ENCODE measurements at regions not wholly inside any gene's neighbourhood (a gene's known extent, or its start where the extent isn't known, plus 50 kb on each side); places are given as distances from the start of the nearest gene placed in this dataset.

DNA sequence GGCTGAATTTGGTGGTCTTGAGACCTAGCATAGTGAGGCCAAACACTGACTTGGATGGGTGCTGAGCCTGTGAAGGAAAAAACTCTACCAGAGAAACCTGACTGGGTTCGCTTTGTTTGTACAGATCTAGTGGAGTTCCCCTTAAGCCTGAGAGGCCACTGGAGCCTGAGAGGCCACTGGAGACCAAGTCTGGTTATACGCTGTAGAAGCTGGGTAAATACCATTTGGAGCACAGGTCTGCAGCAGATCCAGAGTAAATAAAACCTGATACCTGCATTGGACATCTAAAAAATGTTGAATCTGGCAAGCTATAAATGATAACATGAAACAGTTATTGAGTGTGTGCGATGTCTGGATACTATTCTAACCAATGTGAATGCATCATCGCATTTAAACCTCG, 104.3 kb upstream of the IGSF1 start:
- TF ChIP-seq, protein P1, sequence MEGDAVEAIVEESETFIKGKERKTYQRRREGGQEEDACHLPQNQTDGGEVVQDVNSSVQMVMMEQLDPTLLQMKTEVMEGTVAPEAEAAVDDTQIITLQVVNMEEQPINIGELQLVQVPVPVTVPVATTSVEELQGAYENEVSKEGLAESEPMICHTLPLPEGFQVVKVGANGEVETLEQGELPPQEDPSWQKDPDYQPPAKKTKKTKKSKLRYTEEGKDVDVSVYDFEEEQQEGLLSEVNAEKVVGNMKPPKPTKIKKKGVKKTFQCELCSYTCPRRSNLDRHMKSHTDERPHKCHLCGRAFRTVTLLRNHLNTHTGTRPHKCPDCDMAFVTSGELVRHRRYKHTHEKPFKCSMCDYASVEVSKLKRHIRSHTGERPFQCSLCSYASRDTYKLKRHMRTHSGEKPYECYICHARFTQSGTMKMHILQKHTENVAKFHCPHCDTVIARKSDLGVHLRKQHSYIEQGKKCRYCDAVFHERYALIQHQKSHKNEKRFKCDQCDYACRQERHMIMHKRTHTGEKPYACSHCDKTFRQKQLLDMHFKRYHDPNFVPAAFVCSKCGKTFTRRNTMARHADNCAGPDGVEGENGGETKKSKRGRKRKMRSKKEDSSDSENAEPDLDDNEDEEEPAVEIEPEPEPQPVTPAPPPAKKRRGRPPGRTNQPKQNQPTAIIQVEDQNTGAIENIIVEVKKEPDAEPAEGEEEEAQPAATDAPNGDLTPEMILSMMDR (IDR thresholded peaks at IDR 0.05; ENCODE audit: insufficient read depth, low read depth, low read length) = no peak
- no peak for TF ChIP-seq EZH2 (IDR thresholded peaks at IDR 0.05; ENCODE audit: insufficient read depth, low read length)
